DOHH2 (cell line): ENCODE measurements at regions not wholly inside any gene's neighbourhood (a gene's known extent, or its start where the extent isn't known, plus 50 kb on each side); places are given as distances from the start of the nearest gene placed in this dataset.

ENCODE experiments used
- EZH2phosphoT487 ChIP-seq: fragments of 200-600 bp; sonication (generic); IDR thresholded peaks from 2 replicates; pipeline ENCODE4 v1.6.1; 2017; ENCODE audit warnings: borderline replicate concordance, mild to moderate bottlenecking, antibody characterized with exemption, low read length, moderate library complexity, mixed read lengths
- TF ChIP-seq, protein P1 (sequence below): fragments of 200-600 bp; sonication (generic); IDR thresholded peaks from one replicate; pipeline ENCODE4 v1.5.1; 2014; ENCODE audit warnings: antibody characterized with exemption, mild to moderate bottlenecking, low read depth, low read length; ENCODE audit not compliant: poor library complexity, severe bottlenecking

DNA sequence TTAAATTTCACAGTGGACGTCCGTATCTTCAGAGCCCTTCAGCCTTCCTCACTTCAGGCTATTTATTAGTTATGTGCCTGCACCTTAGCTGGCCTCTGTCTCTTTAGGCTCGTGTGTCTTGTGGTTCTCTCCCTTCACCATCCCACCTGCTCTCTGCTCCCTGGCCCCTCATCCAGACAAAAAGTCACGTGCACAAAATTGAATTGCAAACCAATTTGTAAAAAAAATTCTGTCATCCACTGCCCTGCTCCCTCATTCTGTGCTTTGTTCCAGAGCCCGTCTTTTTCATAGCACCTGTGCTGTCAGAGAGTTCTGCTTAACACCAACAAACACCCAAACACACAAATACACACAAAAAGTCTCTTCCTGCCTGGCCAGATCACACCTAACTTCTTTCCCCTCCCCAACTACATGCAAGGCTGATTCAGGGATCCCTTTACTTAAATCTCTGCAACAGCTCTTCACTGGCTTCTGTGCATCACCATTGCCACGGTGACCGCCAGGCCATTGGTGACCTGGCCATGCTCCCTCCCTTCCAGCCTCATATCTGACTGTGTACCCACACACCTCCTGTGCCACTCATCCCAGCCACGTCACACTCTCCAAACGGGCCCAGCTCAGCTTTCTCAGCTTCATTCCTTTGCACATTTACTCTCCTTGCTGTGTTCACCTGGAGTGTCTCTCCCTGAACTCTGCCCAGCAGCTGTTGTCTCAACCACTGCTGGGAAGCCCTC lies 205.7 kb downstream of the TTC8 start:
- TF ChIP-seq, protein P1, sequence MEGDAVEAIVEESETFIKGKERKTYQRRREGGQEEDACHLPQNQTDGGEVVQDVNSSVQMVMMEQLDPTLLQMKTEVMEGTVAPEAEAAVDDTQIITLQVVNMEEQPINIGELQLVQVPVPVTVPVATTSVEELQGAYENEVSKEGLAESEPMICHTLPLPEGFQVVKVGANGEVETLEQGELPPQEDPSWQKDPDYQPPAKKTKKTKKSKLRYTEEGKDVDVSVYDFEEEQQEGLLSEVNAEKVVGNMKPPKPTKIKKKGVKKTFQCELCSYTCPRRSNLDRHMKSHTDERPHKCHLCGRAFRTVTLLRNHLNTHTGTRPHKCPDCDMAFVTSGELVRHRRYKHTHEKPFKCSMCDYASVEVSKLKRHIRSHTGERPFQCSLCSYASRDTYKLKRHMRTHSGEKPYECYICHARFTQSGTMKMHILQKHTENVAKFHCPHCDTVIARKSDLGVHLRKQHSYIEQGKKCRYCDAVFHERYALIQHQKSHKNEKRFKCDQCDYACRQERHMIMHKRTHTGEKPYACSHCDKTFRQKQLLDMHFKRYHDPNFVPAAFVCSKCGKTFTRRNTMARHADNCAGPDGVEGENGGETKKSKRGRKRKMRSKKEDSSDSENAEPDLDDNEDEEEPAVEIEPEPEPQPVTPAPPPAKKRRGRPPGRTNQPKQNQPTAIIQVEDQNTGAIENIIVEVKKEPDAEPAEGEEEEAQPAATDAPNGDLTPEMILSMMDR: no peak
- TF ChIP-seq EZH2phosphoT487: no peak
